Thymus (tissue), 11 donors: ENCODE measurements at regions not wholly inside any gene's neighbourhood (a gene's known extent, or its start where the extent isn't known, plus 50 kb on each side); places are given as distances from the start of the nearest gene placed in this dataset.
"Not testable (repeated sequence)": the region's sequence is repeated elsewhere in the genome, so short reads cannot be mapped to it uniquely, and the experiment has no call there.

Source experiments
- DNase-seq, 9 donors: peaks; one replicate each; pipeline ENCODE4 v3.0.0-alpha.2; 2013; ENCODE audit warnings: low spot score in 9 of 9, low read depth in 6 of 9, missing footprints in 1 of 9
- H3K27ac ChIP-seq, 2 donors: one replicate each; pipeline ENCODE4 v1.5.1; 2013; ENCODE audit warnings: control low read depth in 1 of 2, low read depth in 1 of 2, low read length in 1 of 2, mild to moderate bottlenecking in 1 of 2, moderate library complexity in 1 of 2
- H3K27me3 ChIP-seq, 2 donors: one replicate each; pipeline ENCODE4 v1.5.1; 2013; ENCODE audit warnings: low read length in 1 of 2; ENCODE audit not compliant: control insufficient read depth in 2 of 2, insufficient read depth in 1 of 2
- H3K36me3 ChIP-seq, 2 donors: one replicate each; pipeline ENCODE4 v1.5.1; 2013; ENCODE audit warnings: low read length in 1 of 2, mild to moderate bottlenecking in 1 of 2, moderate library complexity in 1 of 2; ENCODE audit not compliant: control insufficient read depth in 2 of 2, insufficient read depth in 2 of 2
- H3K4me1 ChIP-seq, 2 donors: one replicate each; pipeline ENCODE4 v1.5.1; 2013; ENCODE audit warnings: low read length in 2 of 2; ENCODE audit not compliant: control insufficient read depth in 2 of 2, insufficient read depth in 2 of 2
- H3K4me3 ChIP-seq, 2 donors: one replicate each; pipeline ENCODE4 v1.5.1; 2013; ENCODE audit warnings: low read length in 2 of 2, control low read depth in 1 of 2, mild to moderate bottlenecking in 1 of 2
- H3K9me3 ChIP-seq, 2 donors: one replicate each; pipeline ENCODE4 v1.5.1; 2013; ENCODE audit warnings: low read length in 1 of 2, mild to moderate bottlenecking in 1 of 2; ENCODE audit not compliant: control insufficient read depth in 2 of 2, insufficient read depth in 1 of 2
- WGBS: extraction: QIAGEN DNeasy Blood & Tissue Kit; methylation state at CpG from one replicate; pipeline ENCODE4 v1.1.7; 2013; 5-methylcytosine and 5-hydroxymethylcytosine counted together
- donor health status: healthy.

- not testable (repeated sequence) for H3K9me3 ChIP-seq, H3K4me3 ChIP-seq, H3K27me3 ChIP-seq, H3K27ac ChIP-seq, DNase-seq, H3K36me3 ChIP-seq, H3K4me1 ChIP-seq
- 92% methylated on average over 8 of the region's 8 CpGs for WGBS
Measured at GRCh38 chr2:158885018-158885678, 83.3 kb upstream of the TANC1 start.

GRCh38 chr2:158885679-158886050 lies 82.8 kb upstream of the TANC1 start:
- DNase-seq, H3K36me3 ChIP-seq, H3K9me3 ChIP-seq, H3K4me3 ChIP-seq, H3K4me1 ChIP-seq, H3K27me3 ChIP-seq, H3K27ac ChIP-seq: not testable (repeated sequence)
- 94% methylated on average over 10 of the region's 10 CpGs for WGBS

GRCh38 chr2:158889135-158889853 lies 79.1 kb upstream of the TANC1 start:
- Histone ChIP-seq H3K4me1 (no peaks in the 10 kb centered on the region), H3K27ac (no peak overlapping the region), H3K27me3 (no peaks in the 10 kb centered on the region), H3K36me3 (no peaks in the 10 kb centered on the region), H3K9me3 (no peaks in the 10 kb centered on the region), H3K4me3 (no peak overlapping the region)
- DNase-seq, result no peak
- WGBS, result 92% methylated on average over 2 of the region's 2 CpGs

GRCh38 chr2:158890296-158890905 lies 78.0 kb upstream of the TANC1 start:
- no peak for DNase-seq
- Histone ChIP-seq H3K4me1 (no peaks in the 10 kb centered on the region), H3K27ac (no peak overlapping the region), H3K27me3 (no peaks in the 10 kb centered on the region), H3K4me3 (no peak overlapping the region), H3K36me3 (no peaks in the 10 kb centered on the region), H3K9me3 (no peaks in the 10 kb centered on the region)
- WGBS, result 97% methylated on average over 3 of the region's 3 CpGs

- no peaks in the 10 kb centered on the region for H3K36me3 ChIP-seq
- H3K27me3 ChIP-seq, result no peaks in the 10 kb centered on the region
- 90% methylated on average over 8 of the region's 8 CpGs for WGBS
- DNase-seq, result no peak
- peak overlapping the region in 1 of 2 donors; percentile 40 for H3K27ac ChIP-seq
- no peaks in the 10 kb centered on the region for H3K4me1 ChIP-seq
- no peaks in the 10 kb centered on the region for H3K9me3 ChIP-seq
- no peak overlapping the region for H3K4me3 ChIP-seq
Measured at GRCh38 chr2:158893026-158893425, 75.4 kb upstream of the TANC1 start.

- no peaks in the 10 kb centered on the region for H3K27me3 ChIP-seq
- H3K4me1 ChIP-seq, result no peaks in the 10 kb centered on the region
- DNase-seq, result no peak
- H3K36me3 ChIP-seq, result no peaks in the 10 kb centered on the region
- H3K27ac ChIP-seq, result no peak overlapping the region
- no peaks in the 10 kb centered on the region for H3K9me3 ChIP-seq
- H3K4me3 ChIP-seq, result no peak overlapping the region
- WGBS, result 98% methylated on average over 2 of the region's 2 CpGs
Measured at GRCh38 chr2:158893474-158893873, 75.0 kb upstream of the TANC1 start.

GRCh38 chr2:158894078-158894477 lies 74.4 kb upstream of the TANC1 start:
- Histone ChIP-seq H3K36me3 (no peaks in the 10 kb centered on the region), H3K27me3 (no peaks in the 10 kb centered on the region), H3K4me1 (no peaks in the 10 kb centered on the region), H3K27ac (no peak overlapping the region), H3K4me3 (no peak overlapping the region), H3K9me3 (no peaks in the 10 kb centered on the region)
- WGBS, result 89% methylated on average over 5 of the region's 5 CpGs
- no peak for DNase-seq

- Histone ChIP-seq H3K36me3 (no peaks in the 10 kb centered on the region), H3K4me1 (no peaks in the 10 kb centered on the region), H3K27ac (no peak overlapping the region), H3K9me3 (no peaks in the 10 kb centered on the region), H3K4me3 (no peak overlapping the region), H3K27me3 (no peaks in the 10 kb centered on the region)
- 97% methylated on average over 4 of the region's 4 CpGs for WGBS
- DNase-seq, result no peak
Measured at GRCh38 chr2:158894572-158894971, 73.9 kb upstream of the TANC1 start.

GRCh38 chr2:158900345-158900744 lies 68.1 kb upstream of the TANC1 start:
- H3K9me3 ChIP-seq, result no peaks in the 10 kb centered on the region
- H3K4me1 ChIP-seq, result peaks cover 0 to 3% of the 10 kb centered on the region in 2 donors
- no peak overlapping the region for H3K27ac ChIP-seq
- no peak overlapping the region for H3K4me3 ChIP-seq
- no peak for DNase-seq
- over 99% methylated on average over 8 of the region's 8 CpGs for WGBS
- no peaks in the 10 kb centered on the region for H3K27me3 ChIP-seq
- no peaks in the 10 kb centered on the region for H3K36me3 ChIP-seq
